ENCODE measurements at regions not wholly inside any gene's neighbourhood (a gene's known extent, or its start where the extent isn't known, plus 50 kb on each side); places are given as distances from the start of the nearest gene placed in this dataset.
"Not testable (repeated sequence)": the region's sequence is repeated elsewhere in the genome, so short reads cannot be mapped to it uniquely, and the experiment has no call there.

GRCh38 chr4:1524761-1525160 lies 118.5 kb upstream of the NKX1-1 start:
- no peak for DNase-seq (ENCODE audit: low read depth, low spot score)

GRCh38 chr4:1523907-1524636 lies 117.8 kb upstream of the NKX1-1 start:
- DNase-seq (ENCODE audit: low read depth, low spot score), result no peak

GRCh38 chr4:1523506-1523905 lies 117.3 kb upstream of the NKX1-1 start:
- no peak for DNase-seq (ENCODE audit: low read depth, low spot score)

- DNase-seq (ENCODE audit: low read depth, low spot score), result no peak
Observed at GRCh38 chr4:1523033-1523432, 116.8 kb upstream of the NKX1-1 start.

GRCh38 chr4:1522606-1523005 lies 116.4 kb upstream of the NKX1-1 start:
- no peak for DNase-seq (ENCODE audit: low read depth, low spot score)

- no peak for DNase-seq (ENCODE audit: low read depth, low spot score)
Observed at GRCh38 chr4:1521821-1522361, 115.6 kb upstream of the NKX1-1 start.

GRCh38 chr4:1520795-1521576 lies 114.7 kb upstream of the NKX1-1 start:
- DNase-seq (ENCODE audit: low read depth, low spot score), result not testable (repeated sequence)

GRCh38 chr4:1519787-1520661 lies 113.8 kb upstream of the NKX1-1 start:
- DNase-seq (ENCODE audit: low read depth, low spot score), result no peak

- no peak for DNase-seq (ENCODE audit: low read depth, low spot score)
Observed at GRCh38 chr4:1518997-1519700, 112.9 kb upstream of the NKX1-1 start.

GRCh38 chr4:1517592-1518411 lies 111.6 kb upstream of the NKX1-1 start:
- DNase-seq (ENCODE audit: low read depth, low spot score), result no peak

- no peak for DNase-seq (ENCODE audit: low read depth, low spot score)
Observed at GRCh38 chr4:1516881-1517480, 110.7 kb upstream of the NKX1-1 start.

GRCh38 chr4:1516261-1516660 lies 110.0 kb upstream of the NKX1-1 start:
- DNase-seq (ENCODE audit: low read depth, low spot score), result no peak

GRCh38 chr4:1515763-1516162 lies 109.5 kb upstream of the NKX1-1 start:
- DNase-seq (ENCODE audit: low read depth, low spot score), result no peak

GRCh38 chr4:1515156-1515555 lies 108.9 kb upstream of the NKX1-1 start:
- no peak for DNase-seq (ENCODE audit: low read depth, low spot score)

- no peak for DNase-seq (ENCODE audit: low read depth, low spot score)
Observed at GRCh38 chr4:1514612-1515011, 108.4 kb upstream of the NKX1-1 start.

GRCh38 chr4:1513936-1514483 lies 107.8 kb upstream of the NKX1-1 start:
- DNase-seq (ENCODE audit: low read depth, low spot score), result no peak

- DNase-seq (ENCODE audit: low read depth, low spot score), result no peak
Observed at GRCh38 chr4:1512738-1513660, 106.8 kb upstream of the NKX1-1 start.

- DNase-seq (ENCODE audit: low read depth, low spot score), result no peak
Observed at GRCh38 chr4:1512051-1512737, 106.0 kb upstream of the NKX1-1 start.

All from activated naive CD8-positive, alpha-beta T cell treated with anti-CD3 and anti-CD28 coated beads, Interleukin-2, amount 50 U/mL, for 16 hours (primary cell).